ENCODE measurements at regions not wholly inside any gene's neighbourhood (a gene's known extent, or its start where the extent isn't known, plus 50 kb on each side); places are given as distances from the start of the nearest gene placed in this dataset.
A peak's percentile ranks its signal among the peaks of the same experiment; 100 is the strongest.

- Mint-ChIP-seq H3K4me3 (no peak overlapping the region), H3K4me1 (ENCODE audit: low read depth in 2 of 2) (peaks cover 12 to 22% of the 10 kb centered on the region in 2 donors), H3K9me3 (no peaks in the 10 kb centered on the region)
These were observed 65.3 kb upstream of the PPP2R5A start for GRCh38 chr1:212219679-212220463.

GRCh38 chr1:212221801-212222200 lies 63.4 kb upstream of the PPP2R5A start:
- H3K36me3 Mint-ChIP-seq: no peaks in the 10 kb centered on the region
- ATAC-seq (no peak), DNase-seq (ENCODE audit: low spot score) (no peak)
- no peak overlapping the region for H3K4me3 Mint-ChIP-seq
- no peaks in the 10 kb centered on the region for H3K27me3 Mint-ChIP-seq
- peak overlapping the region in 1 of 2 donors; percentile 15 for H3K27ac Mint-ChIP-seq
- H3K4me1 Mint-ChIP-seq (ENCODE audit: low read depth in 2 of 2): peaks cover 27 to 39% of the 10 kb centered on the region in 2 donors
- no peaks in the 10 kb centered on the region for H3K9me3 Mint-ChIP-seq

More at GRCh38 chr1:212219679-212220463, 65.3 kb upstream of the PPP2R5A start:
- Mint-ChIP-seq H3K27me3 (peaks cover 0 to 2% of the 10 kb centered on the region in 2 donors), H3K36me3 (no peaks in the 10 kb centered on the region), H3K27ac (no peak overlapping the region)
- no peak for ATAC-seq
- DNase-seq (ENCODE audit: low spot score): no peak

DNA sequence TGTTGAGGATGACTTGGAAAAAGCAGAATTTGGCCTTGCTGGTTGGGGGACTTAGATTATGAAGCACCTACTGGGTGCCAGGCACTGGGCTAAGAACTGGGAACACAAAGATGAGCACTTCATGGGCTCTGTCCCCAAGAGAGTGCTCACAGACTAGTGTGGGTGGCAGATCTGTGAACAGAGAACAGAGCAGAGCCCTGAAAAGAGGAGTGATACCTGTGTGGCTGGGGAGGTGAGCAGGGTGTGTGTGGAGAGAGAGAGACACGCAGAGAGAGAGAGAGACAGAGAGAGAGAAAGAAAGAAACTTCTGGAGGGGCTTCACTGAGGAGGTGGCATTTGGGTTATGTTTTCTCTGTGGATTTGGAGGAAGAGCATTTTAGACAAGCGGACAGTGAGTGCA lies 61.1 kb upstream of the PPP2R5A start:
- Mint-ChIP-seq H3K27me3 (no peaks in the 10 kb centered on the region), H3K9me3 (no peaks in the 10 kb centered on the region), H3K4me1 (ENCODE audit: low read depth in 2 of 2) (peaks cover 26 to 41% of the 10 kb centered on the region in 2 donors), H3K36me3 (no peaks in the 10 kb centered on the region), H3K27ac (peak overlapping the region; percentile 86 to 88), H3K4me3 (peak overlapping the region; percentile 86)
- no peak for DNase-seq (ENCODE audit: low spot score)
- ATAC-seq: no peak

- peak overlapping the region; percentile 86 for H3K4me3 Mint-ChIP-seq
- H3K4me1 Mint-ChIP-seq (ENCODE audit: low read depth in 2 of 2): peaks cover 36 to 47% of the 10 kb centered on the region in 2 donors
- DNase-seq (ENCODE audit: low spot score) (peak; percentile 80), ATAC-seq (peak; percentile 88)
- no peaks in the 10 kb centered on the region for H3K27me3 Mint-ChIP-seq
- peaks cover 3% of the 10 kb centered on the region for H3K9me3 Mint-ChIP-seq
- H3K27ac Mint-ChIP-seq: peak overlapping the region; percentile 86 to 88
- no peaks in the 10 kb centered on the region for H3K36me3 Mint-ChIP-seq
These were observed 59.8 kb upstream of the PPP2R5A start for GRCh38 chr1:212225416-212225815.

GRCh38 chr1:212225871-212226302 lies 59.3 kb upstream of the PPP2R5A start:
- H3K27me3 Mint-ChIP-seq: no peaks in the 10 kb centered on the region
- ATAC-seq: peak; percentile 45 to 61
- no peak for DNase-seq (ENCODE audit: low spot score)
- peak overlapping the region; percentile 86 to 88 for H3K27ac Mint-ChIP-seq
- peak overlapping the region; percentile 86 for H3K4me3 Mint-ChIP-seq
- H3K36me3 Mint-ChIP-seq: no peaks in the 10 kb centered on the region
- peaks cover 3% of the 10 kb centered on the region for H3K9me3 Mint-ChIP-seq
- H3K4me1 Mint-ChIP-seq (ENCODE audit: low read depth in 2 of 2): peaks cover 38 to 50% of the 10 kb centered on the region in 2 donors

DNA sequence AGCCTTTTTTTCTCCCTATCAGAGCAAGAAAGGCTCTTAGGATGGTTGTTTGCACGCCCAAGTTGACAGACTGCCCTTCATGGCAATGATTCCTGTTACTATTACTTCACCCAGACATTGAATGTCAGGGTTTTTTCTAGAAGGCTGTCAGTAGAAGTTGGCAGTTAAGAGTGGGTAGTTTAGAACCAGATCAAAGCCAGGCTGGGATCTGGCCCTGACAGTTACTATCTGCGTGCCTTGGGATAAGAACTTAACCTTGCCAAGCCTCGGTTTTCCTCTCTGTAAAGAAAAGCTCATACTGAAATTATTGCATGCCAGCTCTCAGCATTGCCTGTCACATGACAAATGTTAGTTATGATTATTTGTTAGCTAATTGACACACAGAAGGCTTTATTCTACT lies 58.7 kb upstream of the PPP2R5A start:
- H3K9me3 Mint-ChIP-seq: peaks cover 3% of the 10 kb centered on the region
- H3K36me3 Mint-ChIP-seq: no peaks in the 10 kb centered on the region
- H3K4me1 Mint-ChIP-seq (ENCODE audit: low read depth in 2 of 2): peaks cover 42 to 56% of the 10 kb centered on the region in 2 donors
- ATAC-seq (no peak), DNase-seq (ENCODE audit: low spot score) (no peak)
- H3K27me3 Mint-ChIP-seq: no peaks in the 10 kb centered on the region
- H3K4me3 Mint-ChIP-seq: peak overlapping the region; percentile 58
- peak overlapping the region; percentile 86 to 88 for H3K27ac Mint-ChIP-seq

DNA sequence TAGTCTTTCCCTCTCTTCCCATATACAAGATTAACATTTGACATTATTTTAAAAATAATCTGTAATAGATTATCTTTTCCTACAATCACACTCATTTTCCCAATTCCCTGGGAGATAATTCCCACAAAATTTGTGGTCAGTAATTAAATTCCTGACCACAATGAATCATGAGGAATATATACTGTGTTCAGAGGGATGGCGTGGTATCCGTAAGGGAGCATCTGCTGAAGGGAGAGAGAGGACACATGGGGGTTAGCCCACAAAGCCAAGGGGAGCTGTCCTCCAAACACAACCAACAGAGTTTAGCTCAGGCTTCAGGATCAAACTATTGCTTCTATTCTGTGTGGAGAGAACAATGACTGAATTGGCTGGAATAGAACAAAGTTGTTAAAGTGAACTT lies 57.1 kb upstream of the PPP2R5A start:
- Mint-ChIP-seq H3K4me1 (ENCODE audit: low read depth in 2 of 2) (peaks cover 54 to 68% of the 10 kb centered on the region in 2 donors), H3K27me3 (no peaks in the 10 kb centered on the region), H3K9me3 (peaks cover 3% of the 10 kb centered on the region), H3K36me3 (no peaks in the 10 kb centered on the region), H3K4me3 (no peak overlapping the region), H3K27ac (peak overlapping the region; percentile 8 to 58)
- no peak for ATAC-seq
- no peak for DNase-seq (ENCODE audit: low spot score)

- Mint-ChIP-seq H3K27ac (peak overlapping the region in 1 of 2 donors; percentile 58), H3K9me3 (peaks cover 3% of the 10 kb centered on the region), H3K36me3 (no peaks in the 10 kb centered on the region), H3K4me3 (no peak overlapping the region), H3K27me3 (no peaks in the 10 kb centered on the region), H3K4me1 (ENCODE audit: low read depth in 2 of 2) (peaks cover 59 to 73% of the 10 kb centered on the region in 2 donors)
- no peak for ATAC-seq
- no peak for DNase-seq (ENCODE audit: low spot score)
These were observed 56.6 kb upstream of the PPP2R5A start for GRCh38 chr1:212228591-212229119.

- ATAC-seq (no peak), DNase-seq (ENCODE audit: low spot score) (no peak)
- peaks cover 3% of the 10 kb centered on the region for H3K9me3 Mint-ChIP-seq
- H3K27ac Mint-ChIP-seq: no peak overlapping the region
- peaks cover 59 to 69% of the 10 kb centered on the region in 2 donors for H3K4me1 Mint-ChIP-seq (ENCODE audit: low read depth in 2 of 2)
- no peak overlapping the region for H3K4me3 Mint-ChIP-seq
- H3K36me3 Mint-ChIP-seq: no peaks in the 10 kb centered on the region
- H3K27me3 Mint-ChIP-seq: no peaks in the 10 kb centered on the region
These were observed 55.6 kb upstream of the PPP2R5A start for GRCh38 chr1:212229654-212230053.

GRCh38 chr1:212230329-212230728 lies 54.9 kb upstream of the PPP2R5A start:
- Mint-ChIP-seq H3K27me3 (no peaks in the 10 kb centered on the region), H3K9me3 (peaks cover 3% of the 10 kb centered on the region), H3K36me3 (no peaks in the 10 kb centered on the region), H3K4me1 (ENCODE audit: low read depth in 2 of 2) (peaks cover 57 to 68% of the 10 kb centered on the region in 2 donors), H3K4me3 (no peak overlapping the region), H3K27ac (no peak overlapping the region)
- DNase-seq (ENCODE audit: low spot score): no peak
- no peak for ATAC-seq

DNA sequence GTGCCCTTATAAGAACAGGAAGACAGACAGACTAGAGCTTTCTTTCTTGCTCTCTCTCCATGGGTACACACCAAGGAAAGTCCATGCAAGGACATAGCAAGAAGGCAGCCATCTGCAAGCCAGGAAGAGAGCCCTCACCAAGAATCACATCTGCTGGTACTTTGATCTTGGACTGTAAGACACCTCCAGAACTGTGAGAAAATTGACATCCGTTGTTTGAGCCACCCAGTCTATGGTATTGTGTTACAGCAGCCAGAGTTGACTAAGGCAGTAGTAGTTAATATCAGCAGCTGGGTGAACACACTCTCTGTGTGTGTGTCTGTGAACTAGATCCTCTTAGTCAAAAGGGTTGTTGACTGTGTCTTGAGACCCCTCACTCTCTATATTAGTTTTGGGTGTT lies 53.8 kb upstream of the PPP2R5A start:
- no peaks in the 10 kb centered on the region for H3K27me3 Mint-ChIP-seq
- H3K27ac Mint-ChIP-seq: peak overlapping the region; percentile 33 to 90
- H3K36me3 Mint-ChIP-seq: no peaks in the 10 kb centered on the region
- H3K4me3 Mint-ChIP-seq: peak overlapping the region; percentile 4
- DNase-seq (ENCODE audit: low spot score) (no peak), ATAC-seq (peak; percentile 66 to 74)
- H3K4me1 Mint-ChIP-seq (ENCODE audit: low read depth in 2 of 2): peaks cover 55 to 57% of the 10 kb centered on the region in 2 donors
- peaks cover 3% of the 10 kb centered on the region for H3K9me3 Mint-ChIP-seq

DNA sequence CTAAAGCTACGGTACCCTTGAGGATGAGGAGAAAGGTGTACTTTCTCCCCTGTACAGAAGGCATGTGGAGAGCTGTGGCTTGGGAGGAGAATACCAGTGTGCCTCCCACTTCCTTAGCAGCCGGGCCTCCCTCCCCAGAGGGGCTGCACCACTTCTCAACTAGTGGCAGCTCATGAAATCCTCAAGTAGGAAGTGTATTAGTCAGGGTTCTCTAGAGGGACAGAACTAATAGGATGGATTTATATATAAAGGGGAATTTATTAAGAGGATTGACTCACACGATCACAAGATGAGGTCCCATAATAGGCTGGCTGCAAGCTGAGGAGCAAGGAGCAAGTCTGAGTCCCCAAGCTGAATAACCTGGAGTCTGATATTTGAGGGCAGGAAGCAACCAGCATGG lies 53.1 kb upstream of the PPP2R5A start:
- DNase-seq (ENCODE audit: low spot score) (no peak), ATAC-seq (no peak)
- Mint-ChIP-seq H3K36me3 (no peaks in the 10 kb centered on the region), H3K9me3 (peaks cover 3% of the 10 kb centered on the region), H3K27ac (peak overlapping the region; percentile 33 to 90), H3K4me1 (ENCODE audit: low read depth in 2 of 2) (peaks cover 52% of the 10 kb centered on the region in 2 donors), H3K27me3 (no peaks in the 10 kb centered on the region), H3K4me3 (no peak overlapping the region)

- no peak for DNase-seq (ENCODE audit: low spot score)
- Mint-ChIP-seq H3K4me1 (ENCODE audit: low read depth in 2 of 2) (peaks cover 49 to 53% of the 10 kb centered on the region in 2 donors), H3K36me3 (no peaks in the 10 kb centered on the region), H3K4me3 (no peak overlapping the region), H3K27me3 (no peaks in the 10 kb centered on the region), H3K27ac (peak overlapping the region; percentile 36 to 90), H3K9me3 (peaks cover 3% of the 10 kb centered on the region)
- ATAC-seq: no peak
These were observed 51.9 kb upstream of the PPP2R5A start for GRCh38 chr1:212233321-212233720.
